ENCODE measurements at regions not wholly inside any gene's neighbourhood (a gene's known extent, or its start where the extent isn't known, plus 50 kb on each side); places are given as distances from the start of the nearest gene placed in this dataset.

GRCh38 chr1:65658122-65658521, 134.6 kb upstream of the PDE4B start:
- no peak for DNase-seq (ENCODE audit: low spot score in 2 of 2)
- no peak for FAIRE-seq

GRCh38 chr1:65668368-65668767, 124.3 kb upstream of the PDE4B start:
- DNase-seq (ENCODE audit: low spot score in 2 of 2) (no peak), FAIRE-seq (no peak)

GRCh38 chr1:65670518-65670917, 122.2 kb upstream of the PDE4B start:
- DNase-seq (ENCODE audit: low spot score in 2 of 2): no peak
- no peak for FAIRE-seq

GRCh38 chr1:65674522-65674921, 118.2 kb upstream of the PDE4B start:
- no peak for FAIRE-seq

GRCh38 chr1:65679773-65680172, 112.9 kb upstream of the PDE4B start:
- FAIRE-seq (no peak), DNase-seq (ENCODE audit: low spot score in 2 of 2) (no peak)

More at GRCh38 chr1:65674522-65674921, 118.2 kb upstream of the PDE4B start:
- DNase-seq (ENCODE audit: low spot score in 2 of 2): no peak

- DNase-seq (ENCODE audit: low spot score in 2 of 2) (no peak), FAIRE-seq (no peak)
These were observed 111.6 kb upstream of the PDE4B start for GRCh38 chr1:65681096-65681495.

GRCh38 chr1:65687428-65688214, 105.1 kb upstream of the PDE4B start:
- DNase-seq (ENCODE audit: low spot score in 2 of 2): peak; percentile 32 to 60

GRCh38 chr1:65688215-65688566, 104.5 kb upstream of the PDE4B start:
- FAIRE-seq: no peak
- no peak for DNase-seq (ENCODE audit: low spot score in 2 of 2)

More at GRCh38 chr1:65687428-65688214, 105.1 kb upstream of the PDE4B start:
- peak; percentile 66 for FAIRE-seq

GRCh38 chr1:65688848-65689247, 103.8 kb upstream of the PDE4B start:
- DNase-seq (ENCODE audit: low spot score in 2 of 2): no peak

GRCh38 chr1:65691152-65691900, 101.4 kb upstream of the PDE4B start:
- FAIRE-seq: no peak
- peak in 1 of 2 donors; percentile 14 for DNase-seq (ENCODE audit: low spot score in 2 of 2)

More at GRCh38 chr1:65688848-65689247, 103.8 kb upstream of the PDE4B start:
- no peak for FAIRE-seq

GRCh38 chr1:65691972-65692371, 100.7 kb upstream of the PDE4B start:
- FAIRE-seq (no peak), DNase-seq (ENCODE audit: low spot score in 2 of 2) (no peak)

GRCh38 chr1:65694126-65694525, 98.6 kb upstream of the PDE4B start:
- no peak for FAIRE-seq
- no peak for DNase-seq (ENCODE audit: low spot score in 2 of 2)

GRCh38 chr1:65694933-65695332, 97.8 kb upstream of the PDE4B start:
- no peak for FAIRE-seq
- DNase-seq (ENCODE audit: low spot score in 2 of 2): no peak

GRCh38 chr1:65698590-65698989, 94.1 kb upstream of the PDE4B start:
- no peak for DNase-seq (ENCODE audit: low spot score in 2 of 2)
- FAIRE-seq: no peak

GRCh38 chr1:65703853-65704252, 88.8 kb upstream of the PDE4B start:
- FAIRE-seq: no peak

GRCh38 chr1:65704318-65704717, 88.4 kb upstream of the PDE4B start:
- FAIRE-seq: no peak
- DNase-seq (ENCODE audit: low spot score in 2 of 2): no peak

More at GRCh38 chr1:65703853-65704252, 88.8 kb upstream of the PDE4B start:
- DNase-seq (ENCODE audit: low spot score in 2 of 2): no peak

GRCh38 chr1:65717815-65718454, 74.8 kb upstream of the PDE4B start:
- FAIRE-seq: no peak
- no peak for DNase-seq (ENCODE audit: low spot score in 2 of 2)

GRCh38 chr1:65719391-65719790, 73.3 kb upstream of the PDE4B start:
- DNase-seq (ENCODE audit: low spot score in 2 of 2): no peak
- no peak for FAIRE-seq

GRCh38 chr1:65722461-65722860, 70.2 kb upstream of the PDE4B start:
- no peak for DNase-seq (ENCODE audit: low spot score in 2 of 2)
- no peak for FAIRE-seq

- FAIRE-seq: no peak
- DNase-seq (ENCODE audit: low spot score in 2 of 2): no peak
These were observed 68.5 kb upstream of the PDE4B start for GRCh38 chr1:65724151-65724550.

GRCh38 chr1:65725064-65725463, 67.6 kb upstream of the PDE4B start:
- FAIRE-seq: no peak
- DNase-seq (ENCODE audit: low spot score in 2 of 2): no peak
